ENCODE measurements at regions not wholly inside any gene's neighbourhood (a gene's known extent, or its start where the extent isn't known, plus 50 kb on each side); places are given as distances from the start of the nearest gene placed in this dataset.

- Mint-ChIP-seq H3K4me1 (peaks cover under 1% of the 10 kb centered on the region), H3K9me3 (no peaks in the 10 kb centered on the region), H3K27me3 (ENCODE audit: low read depth) (peaks cover 4% of the 10 kb centered on the region), H3K36me3 (no peaks in the 10 kb centered on the region), H3K4me3 (no peak overlapping the region), H3K27ac (no peak overlapping the region)
- DNase-seq (ENCODE audit: low spot score) (no peak), ATAC-seq (no peak)
- POLR2A ChIA-PET: no interaction called here
- CTCF ChIA-PET: no interaction called here
- TF ChIP-seq, protein P1, sequence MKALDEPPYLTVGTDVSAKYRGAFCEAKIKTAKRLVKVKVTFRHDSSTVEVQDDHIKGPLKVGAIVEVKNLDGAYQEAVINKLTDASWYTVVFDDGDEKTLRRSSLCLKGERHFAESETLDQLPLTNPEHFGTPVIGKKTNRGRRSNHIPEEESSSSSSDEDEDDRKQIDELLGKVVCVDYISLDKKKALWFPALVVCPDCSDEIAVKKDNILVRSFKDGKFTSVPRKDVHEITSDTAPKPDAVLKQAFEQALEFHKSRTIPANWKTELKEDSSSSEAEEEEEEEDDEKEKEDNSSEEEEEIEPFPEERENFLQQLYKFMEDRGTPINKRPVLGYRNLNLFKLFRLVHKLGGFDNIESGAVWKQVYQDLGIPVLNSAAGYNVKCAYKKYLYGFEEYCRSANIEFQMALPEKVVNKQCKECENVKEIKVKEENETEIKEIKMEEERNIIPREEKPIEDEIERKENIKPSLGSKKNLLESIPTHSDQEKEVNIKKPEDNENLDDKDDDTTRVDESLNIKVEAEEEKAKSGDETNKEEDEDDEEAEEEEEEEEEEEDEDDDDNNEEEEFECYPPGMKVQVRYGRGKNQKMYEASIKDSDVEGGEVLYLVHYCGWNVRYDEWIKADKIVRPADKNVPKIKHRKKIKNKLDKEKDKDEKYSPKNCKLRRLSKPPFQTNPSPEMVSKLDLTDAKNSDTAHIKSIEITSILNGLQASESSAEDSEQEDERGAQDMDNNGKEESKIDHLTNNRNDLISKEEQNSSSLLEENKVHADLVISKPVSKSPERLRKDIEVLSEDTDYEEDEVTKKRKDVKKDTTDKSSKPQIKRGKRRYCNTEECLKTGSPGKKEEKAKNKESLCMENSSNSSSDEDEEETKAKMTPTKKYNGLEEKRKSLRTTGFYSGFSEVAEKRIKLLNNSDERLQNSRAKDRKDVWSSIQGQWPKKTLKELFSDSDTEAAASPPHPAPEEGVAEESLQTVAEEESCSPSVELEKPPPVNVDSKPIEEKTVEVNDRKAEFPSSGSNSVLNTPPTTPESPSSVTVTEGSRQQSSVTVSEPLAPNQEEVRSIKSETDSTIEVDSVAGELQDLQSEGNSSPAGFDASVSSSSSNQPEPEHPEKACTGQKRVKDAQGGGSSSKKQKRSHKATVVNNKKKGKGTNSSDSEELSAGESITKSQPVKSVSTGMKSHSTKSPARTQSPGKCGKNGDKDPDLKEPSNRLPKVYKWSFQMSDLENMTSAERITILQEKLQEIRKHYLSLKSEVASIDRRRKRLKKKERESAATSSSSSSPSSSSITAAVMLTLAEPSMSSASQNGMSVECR (CRISPR knock-in tag; IDR thresholded peaks at IDR 0.05; ENCODE audit: borderline replicate concordance): no peak
- TF ChIP-seq ELF4 (CRISPR knock-in tag; IDR thresholded peaks at IDR 0.05; ENCODE audit: low read depth) (no peak), IRF2 (CRISPR knock-in tag; IDR thresholded peaks at IDR 0.05; ENCODE audit: borderline replicate concordance, low read depth) (no peak), GRHL2 (CRISPR knock-in tag; IDR thresholded peaks at IDR 0.05; ENCODE audit: insufficient replicate concordance, severe bottlenecking) (no peak), ZMAT4 (CRISPR knock-in tag; IDR thresholded peaks at IDR 0.05) (no peak), FOXK1 (CRISPR knock-in tag; IDR thresholded peaks at IDR 0.05) (no peak), JAZF1 (CRISPR knock-in tag; IDR thresholded peaks at IDR 0.05) (no peak), ZNF317 (CRISPR knock-in tag; IDR thresholded peaks at IDR 0.05; ENCODE audit: borderline replicate concordance, low read depth) (no peak), HMGXB4 (CRISPR knock-in tag; IDR thresholded peaks at IDR 0.05) (no peak), FOXP4 (CRISPR knock-in tag; IDR thresholded peaks at IDR 0.05) (no peak)
- TF ChIP-seq, protein P2, sequence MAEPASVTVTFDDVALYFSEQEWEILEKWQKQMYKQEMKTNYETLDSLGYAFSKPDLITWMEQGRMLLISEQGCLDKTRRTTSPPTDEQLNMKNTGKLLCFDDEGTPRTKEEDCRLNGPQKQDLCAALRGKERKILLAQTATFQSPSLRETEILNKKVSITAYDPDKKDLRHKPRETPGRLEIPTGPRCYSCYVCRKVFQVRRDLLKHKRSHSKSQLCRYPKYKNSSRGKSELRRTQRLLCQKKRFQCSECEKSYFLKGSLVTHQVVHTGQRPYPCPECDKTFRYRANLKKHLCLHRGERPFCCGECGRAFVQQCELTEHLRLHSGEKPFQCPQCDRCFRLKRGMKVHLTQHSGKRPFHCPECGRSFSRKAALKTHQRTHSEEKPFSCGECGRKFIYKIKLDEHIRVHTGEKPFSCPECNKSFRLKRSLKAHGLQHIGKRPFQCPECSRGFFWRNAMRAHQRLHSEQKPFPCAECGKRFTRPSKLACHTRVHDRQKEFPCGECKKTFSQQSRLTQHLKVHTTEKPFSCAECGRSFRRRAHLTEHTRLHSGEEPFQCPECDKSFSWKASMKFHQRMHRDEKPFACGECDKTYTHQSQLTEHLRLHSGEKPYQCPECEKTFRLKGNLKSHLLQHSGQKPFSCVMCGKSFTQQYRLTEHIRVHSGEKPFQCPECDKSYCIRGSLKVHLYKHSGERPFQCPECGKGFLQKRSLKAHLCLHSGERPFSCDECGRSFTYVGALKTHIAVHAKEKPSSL (CRISPR knock-in tag; conservative IDR thresholded peaks at IDR 0.05): no peak
- TF ChIP-seq, protein P3, sequence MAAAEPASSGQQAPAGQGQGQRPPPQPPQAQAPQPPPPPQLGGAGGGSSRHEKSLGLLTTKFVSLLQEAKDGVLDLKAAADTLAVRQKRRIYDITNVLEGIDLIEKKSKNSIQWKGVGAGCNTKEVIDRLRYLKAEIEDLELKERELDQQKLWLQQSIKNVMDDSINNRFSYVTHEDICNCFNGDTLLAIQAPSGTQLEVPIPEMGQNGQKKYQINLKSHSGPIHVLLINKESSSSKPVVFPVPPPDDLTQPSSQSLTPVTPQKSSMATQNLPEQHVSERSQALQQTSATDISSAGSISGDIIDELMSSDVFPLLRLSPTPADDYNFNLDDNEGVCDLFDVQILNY (CRISPR knock-in tag; IDR thresholded peaks at IDR 0.05): no peak
- TF ChIP-seq, protein P4, sequence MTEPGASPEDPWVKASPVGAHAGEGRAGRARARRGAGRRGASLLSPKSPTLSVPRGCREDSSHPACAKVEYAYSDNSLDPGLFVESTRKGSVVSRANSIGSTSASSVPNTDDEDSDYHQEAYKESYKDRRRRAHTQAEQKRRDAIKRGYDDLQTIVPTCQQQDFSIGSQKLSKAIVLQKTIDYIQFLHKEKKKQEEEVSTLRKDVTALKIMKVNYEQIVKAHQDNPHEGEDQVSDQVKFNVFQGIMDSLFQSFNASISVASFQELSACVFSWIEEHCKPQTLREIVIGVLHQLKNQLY (CRISPR knock-in tag; IDR thresholded peaks at IDR 0.05): no peak
These were observed 343.0 kb upstream of the DYNLRB2 start for GRCh38 chr16:80197741-80198201.

Measured in WTC11 (cell line).